Stomach (tissue), 4 donors: ENCODE measurements at regions not wholly inside any gene's neighbourhood (a gene's known extent, or its start where the extent isn't known, plus 50 kb on each side); places are given as distances from the start of the nearest gene placed in this dataset.

Experiments used
- POLR2A ChIP-seq, 4 donors: fragments of 450-650 bp; IDR thresholded peaks; one replicate each; pipeline ENCODE4 v1.6.1; 2016; ENCODE audit warnings: antibody characterized with exemption in 4 of 4, control low read depth in 2 of 4, mild to moderate bottlenecking in 1 of 4, moderate library complexity in 1 of 4
- TF ChIP-seq, protein P1 (sequence below), 7 experiments: fragments of 450-650 bp in 4 of 7; fragments of 200-600 bp in 3 of 7; sonication (generic) in 3 of 7; IDR thresholded peaks; one replicate each; pipeline ENCODE4 v1.5.1; 2016 to 2019; ENCODE audit warnings: antibody characterized with exemption in 7 of 7, control low read depth in 2 of 7, mild to moderate bottlenecking in 1 of 7

DNA sequence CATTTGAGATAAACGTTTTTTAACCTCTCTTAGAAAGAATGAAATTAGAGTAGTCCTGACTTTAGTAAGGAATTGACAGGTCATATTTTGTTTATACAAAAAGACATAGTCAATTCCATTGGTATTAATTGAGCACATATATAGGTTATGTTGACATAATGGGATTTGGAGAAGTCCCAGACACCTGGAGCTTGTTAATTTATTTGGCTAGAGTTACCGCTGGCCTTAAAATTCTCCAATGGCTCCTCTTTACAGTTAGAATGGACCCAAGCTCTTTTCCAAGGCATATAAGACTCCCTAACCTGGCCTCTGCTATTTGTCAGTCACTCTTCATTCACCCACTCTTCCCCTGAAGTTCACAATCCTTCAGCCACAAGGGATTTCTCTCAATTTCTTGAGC lies 221.3 kb downstream of the CBLN4 start:
- TF ChIP-seq, protein P1, sequence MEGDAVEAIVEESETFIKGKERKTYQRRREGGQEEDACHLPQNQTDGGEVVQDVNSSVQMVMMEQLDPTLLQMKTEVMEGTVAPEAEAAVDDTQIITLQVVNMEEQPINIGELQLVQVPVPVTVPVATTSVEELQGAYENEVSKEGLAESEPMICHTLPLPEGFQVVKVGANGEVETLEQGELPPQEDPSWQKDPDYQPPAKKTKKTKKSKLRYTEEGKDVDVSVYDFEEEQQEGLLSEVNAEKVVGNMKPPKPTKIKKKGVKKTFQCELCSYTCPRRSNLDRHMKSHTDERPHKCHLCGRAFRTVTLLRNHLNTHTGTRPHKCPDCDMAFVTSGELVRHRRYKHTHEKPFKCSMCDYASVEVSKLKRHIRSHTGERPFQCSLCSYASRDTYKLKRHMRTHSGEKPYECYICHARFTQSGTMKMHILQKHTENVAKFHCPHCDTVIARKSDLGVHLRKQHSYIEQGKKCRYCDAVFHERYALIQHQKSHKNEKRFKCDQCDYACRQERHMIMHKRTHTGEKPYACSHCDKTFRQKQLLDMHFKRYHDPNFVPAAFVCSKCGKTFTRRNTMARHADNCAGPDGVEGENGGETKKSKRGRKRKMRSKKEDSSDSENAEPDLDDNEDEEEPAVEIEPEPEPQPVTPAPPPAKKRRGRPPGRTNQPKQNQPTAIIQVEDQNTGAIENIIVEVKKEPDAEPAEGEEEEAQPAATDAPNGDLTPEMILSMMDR (IDR thresholded peaks at IDR 0.05), result no peak
- no peak for TF ChIP-seq POLR2A (IDR thresholded peaks at IDR 0.05)
